ENCODE measurements at regions not wholly inside any gene's neighbourhood (a gene's known extent, or its start where the extent isn't known, plus 50 kb on each side); places are given as distances from the start of the nearest gene placed in this dataset.
"Not testable (repeated sequence)": the region's sequence is repeated elsewhere in the genome, so short reads cannot be mapped to it uniquely, and the experiment has no call there.

- DNase-seq: not testable (repeated sequence)
Measured at GRCh38 chr1:47604869-47605268, 167.0 kb downstream of the FOXD2 start.

GRCh38 chr1:47608296-47608875, 170.5 kb downstream of the FOXD2 start:
- DNase-seq: no peak

GRCh38 chr1:47611992-47612391, 174.1 kb downstream of the FOXD2 start:
- no peak for DNase-seq

DNA sequence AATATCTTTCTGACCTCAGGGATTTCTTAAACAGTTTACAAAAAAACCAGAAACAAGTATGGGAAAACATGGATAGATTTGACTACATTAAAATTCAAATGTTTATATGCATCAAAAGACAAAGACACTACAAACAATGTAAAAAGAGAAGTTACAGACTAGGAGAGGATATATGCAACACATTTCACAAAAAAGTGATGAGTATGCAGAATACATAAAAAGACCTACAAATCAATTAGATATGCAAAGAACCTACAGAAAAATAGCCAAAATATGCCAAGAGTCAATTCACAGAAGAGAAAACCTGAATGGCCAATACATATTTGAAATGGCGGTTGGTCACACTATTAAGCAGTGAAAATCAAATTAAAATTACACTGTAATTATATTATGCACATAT, 175.0 kb downstream of the FOXD2 start:
- DNase-seq: no peak

DNA sequence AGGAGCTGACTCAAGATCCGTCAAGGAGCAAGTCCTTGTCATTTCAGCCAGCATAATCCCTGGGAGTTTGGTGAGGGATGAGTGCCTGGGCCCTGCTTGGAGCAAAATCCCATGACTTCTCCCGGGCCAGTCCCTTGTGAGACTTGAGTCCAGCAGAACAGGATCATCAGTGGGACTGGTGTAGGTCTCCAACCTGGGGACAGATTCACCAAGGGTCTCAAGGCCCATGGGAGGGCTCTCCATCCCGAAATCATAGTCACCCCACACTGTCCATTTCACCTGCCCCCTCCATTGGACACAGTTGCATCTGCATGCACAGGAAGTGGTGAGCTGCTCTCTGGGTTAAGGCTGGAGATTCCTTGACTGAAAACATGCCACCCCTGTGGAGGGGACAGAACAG, 178.2 kb downstream of the FOXD2 start:
- no peak for DNase-seq

- no peak for DNase-seq
Measured at GRCh38 chr1:47616906-47617305, 179.1 kb downstream of the FOXD2 start.

DNA sequence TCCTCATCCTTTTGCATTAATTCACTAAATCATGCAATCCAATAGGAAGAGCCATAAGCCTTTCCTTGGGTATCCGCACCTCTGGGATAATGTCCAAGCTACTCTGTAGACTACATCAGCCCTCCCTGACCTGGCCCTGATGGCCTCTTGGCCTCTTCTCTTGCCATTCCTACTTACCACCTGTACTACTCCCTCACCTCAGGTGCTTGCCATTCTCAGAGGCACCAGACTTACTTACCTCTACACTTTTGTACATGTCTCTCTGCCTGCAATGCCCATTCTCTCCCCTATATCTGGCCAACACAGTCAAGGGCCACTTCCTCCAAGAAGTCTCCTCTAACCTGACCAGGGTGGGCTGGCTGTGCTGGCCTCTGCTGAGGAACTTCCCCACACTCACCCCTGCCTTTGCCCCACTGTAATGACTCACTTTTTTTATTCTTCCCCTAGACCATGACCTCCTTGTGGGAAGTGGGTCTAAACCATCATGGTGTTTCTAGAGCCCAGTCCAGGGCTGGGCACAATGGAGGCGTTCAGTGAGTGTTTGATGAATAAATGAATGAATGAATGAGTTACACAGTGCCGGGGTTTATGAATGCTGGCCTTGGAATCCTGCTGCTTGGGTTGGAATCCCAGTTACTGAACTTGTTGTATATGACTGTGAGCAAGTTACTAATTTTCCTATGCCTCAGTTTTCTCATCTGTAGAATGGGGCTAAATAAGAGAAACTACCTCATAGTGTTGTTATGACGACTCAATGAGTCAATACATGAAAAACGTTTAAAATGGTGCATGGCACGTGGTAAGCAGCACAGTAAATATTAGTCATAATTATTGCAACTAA, 179.8 kb downstream of the FOXD2 start:
- no peak for DNase-seq

DNA sequence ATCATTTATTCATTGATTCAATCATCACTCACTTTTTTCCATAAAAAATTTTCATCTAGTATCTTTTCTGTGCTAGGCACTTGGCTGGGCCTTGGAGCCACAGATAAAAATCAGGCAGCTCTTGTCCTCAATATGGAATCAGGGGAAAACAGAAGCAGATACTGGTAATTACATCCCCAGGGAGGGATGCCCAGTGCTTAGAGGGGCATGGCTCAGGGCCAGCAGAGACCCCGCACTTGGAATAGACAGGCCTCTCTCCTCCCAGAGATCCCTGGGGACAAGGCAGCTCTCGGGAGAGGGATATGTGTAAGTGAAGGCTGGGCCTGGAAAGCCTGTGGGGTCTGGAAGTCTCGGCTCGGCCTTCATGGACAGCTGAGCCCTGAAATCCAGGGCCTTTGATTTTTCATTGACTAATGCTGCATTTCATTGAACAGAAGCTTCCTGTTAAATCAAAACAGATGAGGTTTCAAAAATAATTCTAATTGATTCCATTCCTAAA, 180.4 kb downstream of the FOXD2 start:
- no peak for DNase-seq

DNA sequence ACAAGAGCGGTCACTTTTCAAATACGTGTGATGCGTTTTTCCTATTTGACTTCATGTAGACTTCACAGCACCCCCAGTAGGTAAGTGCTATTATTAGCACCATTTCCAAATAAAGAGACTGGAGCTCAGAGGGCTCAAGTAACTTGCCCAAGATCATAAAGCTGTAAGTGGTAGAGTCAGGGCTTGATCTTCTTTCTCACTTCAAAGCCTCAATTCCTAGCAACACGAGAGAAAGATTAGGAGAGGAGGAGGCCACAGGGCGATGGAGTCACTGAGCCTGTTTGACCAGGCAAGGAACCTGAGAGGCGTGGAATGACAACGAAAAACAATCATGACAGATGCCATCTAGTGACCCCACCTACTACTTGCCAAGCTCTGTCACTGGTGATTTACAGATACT, 181.0 kb downstream of the FOXD2 start:
- DNase-seq: no peak

GRCh38 chr1:47621483-47621882, 183.6 kb downstream of the FOXD2 start:
- no peak for DNase-seq

GRCh38 chr1:47621977-47622376, 184.1 kb downstream of the FOXD2 start:
- no peak for DNase-seq

GRCh38 chr1:47622776-47623556, 185.1 kb downstream of the FOXD2 start:
- no peak for DNase-seq

GRCh38 chr1:47623557-47623940, 185.7 kb downstream of the FOXD2 start:
- no peak for DNase-seq

DNA sequence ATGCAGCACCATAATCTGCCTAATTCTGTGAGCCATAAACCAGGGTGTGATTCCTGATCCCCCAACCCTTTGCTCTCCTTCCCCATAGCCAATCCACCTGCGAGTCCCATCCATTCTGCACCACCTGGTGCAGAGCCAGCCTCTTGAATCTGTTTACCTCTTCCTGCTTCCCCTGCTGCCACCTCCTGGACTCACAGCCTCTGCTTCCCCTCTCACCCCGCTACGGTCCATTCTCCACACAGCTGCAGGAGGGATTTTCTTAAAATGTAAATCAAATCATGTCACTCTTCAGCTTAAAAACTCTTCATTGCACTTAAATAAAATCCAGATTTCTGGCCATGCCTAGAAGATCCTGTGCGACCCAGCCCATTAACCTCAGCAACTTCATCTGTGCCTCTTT, 186.7 kb downstream of the FOXD2 start:
- DNase-seq: no peak

DNA sequence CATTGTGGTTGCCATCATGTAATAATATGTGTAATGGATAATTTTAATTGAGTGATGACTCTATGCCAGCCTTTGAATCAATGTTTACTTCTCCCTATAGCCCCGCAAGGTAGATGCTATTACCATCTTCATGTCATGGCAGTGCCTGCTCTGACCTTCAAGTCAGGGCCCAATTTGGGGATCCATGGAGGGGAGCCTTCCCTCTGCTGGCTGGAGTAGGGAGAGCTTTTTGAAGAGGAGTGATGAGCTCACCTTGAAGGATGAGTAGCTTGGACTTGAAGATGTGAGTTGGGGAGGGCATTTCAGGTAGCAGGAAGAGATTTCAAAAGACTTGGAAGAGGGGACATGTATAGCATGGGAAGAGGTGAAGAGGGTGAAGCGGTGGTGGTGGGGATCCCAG, 189.2 kb downstream of the FOXD2 start:
- no peak for DNase-seq

GRCh38 chr1:47627471-47628370, 189.9 kb downstream of the FOXD2 start:
- DNase-seq: no peak

GRCh38 chr1:47629201-47629600, 191.4 kb downstream of the FOXD2 start:
- no peak for DNase-seq

DNA sequence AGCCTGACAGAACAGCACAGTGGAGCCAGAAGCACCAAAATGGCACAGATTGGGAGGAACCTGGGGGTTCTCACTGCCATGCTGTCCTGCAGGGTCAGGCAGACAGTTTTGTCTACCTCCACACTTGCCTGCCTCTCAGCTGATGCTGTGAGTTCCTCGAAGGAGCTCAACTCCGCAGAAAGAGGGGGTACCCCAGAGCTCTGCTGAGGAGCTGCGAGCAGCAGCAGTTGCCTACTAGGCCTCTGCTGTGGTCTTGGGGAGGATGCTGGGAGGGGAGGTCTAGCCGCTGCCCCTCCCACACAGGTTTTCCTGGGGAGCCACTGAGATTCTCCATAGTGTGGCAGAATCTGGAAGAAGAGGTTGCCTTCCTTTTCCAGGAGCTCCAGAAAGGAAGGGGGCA, 192.5 kb downstream of the FOXD2 start:
- DNase-seq: no peak

GRCh38 chr1:47631411-47631995, 193.7 kb downstream of the FOXD2 start:
- DNase-seq: no peak

DNA sequence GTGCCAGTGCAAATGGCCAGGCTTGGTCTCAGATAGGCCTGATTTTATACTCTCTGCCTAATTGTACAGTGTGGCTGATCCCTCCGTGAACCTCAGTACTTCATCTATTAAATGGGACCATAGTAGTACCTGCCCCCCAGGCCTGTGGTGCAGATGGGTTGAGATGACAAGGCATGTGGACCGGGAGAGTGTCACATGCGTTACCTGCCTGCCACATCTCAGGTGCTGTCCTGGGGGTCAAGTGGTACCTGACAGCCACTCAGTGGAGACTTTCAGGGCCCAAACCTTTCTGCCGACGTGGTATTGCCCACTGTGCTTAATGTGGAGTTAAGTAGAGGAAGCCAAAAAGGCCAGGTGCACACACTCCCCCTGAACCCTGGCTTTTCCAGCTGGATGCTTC, 197.3 kb downstream of the FOXD2 start:
- DNase-seq: no peak

- DNase-seq: no peak
Measured at GRCh38 chr1:47635597-47635996, 197.8 kb downstream of the FOXD2 start.

DNA sequence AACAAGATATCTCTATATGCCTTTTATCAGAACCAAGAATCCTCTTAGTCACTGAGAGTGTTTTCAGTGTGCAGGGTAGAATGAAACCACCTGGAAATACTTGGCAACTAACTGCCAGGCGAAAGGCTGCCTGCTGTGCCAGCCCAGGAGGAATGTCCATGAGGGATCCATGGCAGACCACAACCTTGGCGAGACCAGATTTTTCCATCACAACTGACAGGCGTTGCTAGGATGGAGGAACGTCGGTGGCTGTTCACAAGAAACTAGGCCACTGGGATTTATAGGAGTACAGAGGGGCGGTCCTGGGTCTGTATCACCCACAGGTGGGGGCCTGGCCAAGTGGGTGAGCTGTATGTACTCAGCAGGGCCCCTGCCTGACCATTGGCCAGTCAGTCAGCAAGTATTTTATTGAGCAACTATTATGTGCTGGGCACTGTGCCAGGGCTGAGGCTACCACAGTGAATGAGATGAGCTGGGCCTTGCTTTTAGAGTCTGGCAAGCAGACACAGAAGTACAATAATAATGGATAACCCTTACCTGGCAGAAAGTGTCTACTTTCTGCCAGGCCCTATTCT, 199.4 kb downstream of the FOXD2 start:
- DNase-seq: no peak
